GM21367 (cell line): ENCODE measurements at regions not wholly inside any gene's neighbourhood (a gene's known extent, or its start where the extent isn't known, plus 50 kb on each side); places are given as distances from the start of the nearest gene placed in this dataset.
A peak's percentile ranks its signal among the peaks of the same experiment; 100 is the strongest.

Experiments used
- ATAC-seq: cut with Tn5 transposase; IDR thresholded peaks from one replicate; pipeline ENCODE4 v1.9.1; 2021; ENCODE audit not compliant: unreplicated experiment

GRCh38 chr5:164005071-164005470 lies 499.7 kb downstream of the MAT2B start:
- ATAC-seq, result no peak

GRCh38 chr5:164007064-164007463 lies 501.6 kb downstream of the MAT2B start:
- ATAC-seq, result no peak

DNA sequence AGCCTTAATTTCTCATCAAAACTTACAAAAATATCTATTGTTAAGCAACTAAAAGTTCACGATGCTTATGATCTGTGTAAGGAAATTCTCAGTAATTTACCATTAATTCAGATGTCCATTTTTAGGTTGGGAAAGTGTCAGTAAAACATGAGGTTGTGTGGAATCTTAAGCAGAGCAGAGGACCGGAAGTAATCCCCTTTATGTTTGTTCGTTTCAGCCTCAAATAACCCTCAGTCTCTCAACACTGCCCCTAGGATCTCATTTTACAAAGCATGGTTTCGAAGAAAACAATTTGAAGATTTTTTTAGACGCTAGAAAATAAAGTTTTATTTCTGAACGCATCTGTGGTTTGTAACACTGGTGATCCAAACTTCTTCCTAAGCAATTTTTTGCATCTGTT lies 504.2 kb downstream of the MAT2B start:
- no peak for ATAC-seq

GRCh38 chr5:164010900-164011299 lies 505.5 kb downstream of the MAT2B start:
- no peak for ATAC-seq

DNA sequence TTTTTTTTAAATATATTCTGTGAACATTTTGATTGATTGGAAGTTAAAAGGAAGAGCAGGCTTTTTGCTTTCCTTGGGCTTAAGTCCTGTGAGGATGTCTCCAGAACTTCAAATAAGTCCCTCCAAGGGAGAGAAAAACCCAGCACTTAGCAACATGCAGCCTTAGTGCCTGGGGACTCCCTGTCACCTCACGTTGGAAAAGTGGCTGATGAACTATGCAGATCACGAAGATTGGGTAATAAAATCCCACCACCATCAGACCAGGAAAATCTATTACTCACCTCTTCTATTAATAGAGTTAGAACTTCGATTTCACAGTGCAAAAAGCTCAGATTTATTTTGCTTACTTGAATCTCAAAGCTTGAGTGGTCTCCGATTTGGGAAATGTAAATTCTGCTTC lies 507.0 kb downstream of the MAT2B start:
- no peak for ATAC-seq

- ATAC-seq, result peak; percentile 96
These were observed 507.8 kb downstream of the MAT2B start for GRCh38 chr5:164013077-164013670.

DNA sequence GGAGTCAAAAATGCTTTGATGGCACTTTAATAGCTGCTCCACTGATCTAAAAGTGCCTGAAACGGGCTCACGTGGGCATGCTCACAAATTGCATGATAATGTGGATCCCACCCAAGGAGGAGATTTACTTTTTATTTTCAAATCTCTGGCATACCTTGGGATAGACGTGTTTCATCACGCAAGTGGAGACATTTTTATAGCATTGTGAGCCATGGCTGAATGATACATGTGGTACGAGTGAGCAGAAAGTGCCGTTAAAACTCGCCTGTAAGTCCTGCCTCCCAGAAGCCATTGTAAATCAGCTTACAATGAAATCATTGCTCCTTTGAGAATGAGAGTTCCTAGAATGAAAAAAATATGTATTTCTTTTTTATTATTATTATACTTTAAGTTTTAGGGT lies 514.7 kb downstream of the MAT2B start:
- no peak for ATAC-seq

DNA sequence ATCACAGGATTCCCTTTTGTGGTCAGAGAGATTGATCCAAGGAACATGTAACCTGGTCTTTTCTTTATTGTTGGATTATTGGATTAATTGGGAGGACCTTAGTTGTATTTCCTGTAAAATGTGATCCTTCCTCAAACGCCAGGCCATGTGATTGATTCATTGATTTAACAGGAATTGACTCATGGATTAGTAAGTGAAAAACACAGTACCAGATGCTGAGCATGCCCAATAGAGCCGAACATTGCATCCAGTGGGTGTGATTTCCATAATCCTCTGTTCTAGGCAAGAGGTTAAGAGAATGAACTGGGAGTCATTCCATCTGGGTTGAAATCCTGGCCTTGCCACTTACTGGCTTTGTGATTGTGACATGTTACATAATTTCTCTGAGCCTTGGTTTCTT lies 522.3 kb downstream of the MAT2B start:
- ATAC-seq, result no peak

DNA sequence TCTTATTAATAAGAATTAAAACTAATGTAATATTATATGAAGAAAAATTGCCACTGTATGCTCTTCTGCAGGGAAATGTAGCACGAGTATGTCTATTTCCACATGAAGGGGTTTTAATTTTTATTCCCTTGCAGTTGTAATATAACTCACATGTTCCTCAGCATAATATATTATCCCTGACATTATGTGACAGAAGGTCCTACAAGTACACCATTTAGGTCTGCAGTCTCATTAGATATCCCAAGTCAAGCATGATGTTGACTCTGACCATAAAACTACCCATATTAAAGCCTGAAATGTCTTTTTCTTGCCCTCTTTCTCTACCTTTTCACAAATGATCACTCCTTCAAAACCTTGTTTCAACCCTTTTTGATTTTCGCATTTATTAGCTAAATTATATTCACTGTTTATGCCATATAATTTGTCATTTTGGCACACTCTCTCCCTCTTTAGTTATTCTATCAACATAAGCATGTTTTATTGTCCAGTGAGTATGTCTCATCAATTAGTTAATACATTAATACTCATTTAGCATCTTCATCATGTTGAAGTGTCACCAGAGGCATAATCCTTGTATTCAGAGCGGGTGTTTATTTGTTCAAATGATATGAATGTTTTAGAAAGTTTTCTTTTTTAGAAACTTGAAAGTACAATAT lies 532.8 kb downstream of the MAT2B start:
- ATAC-seq, result no peak

DNA sequence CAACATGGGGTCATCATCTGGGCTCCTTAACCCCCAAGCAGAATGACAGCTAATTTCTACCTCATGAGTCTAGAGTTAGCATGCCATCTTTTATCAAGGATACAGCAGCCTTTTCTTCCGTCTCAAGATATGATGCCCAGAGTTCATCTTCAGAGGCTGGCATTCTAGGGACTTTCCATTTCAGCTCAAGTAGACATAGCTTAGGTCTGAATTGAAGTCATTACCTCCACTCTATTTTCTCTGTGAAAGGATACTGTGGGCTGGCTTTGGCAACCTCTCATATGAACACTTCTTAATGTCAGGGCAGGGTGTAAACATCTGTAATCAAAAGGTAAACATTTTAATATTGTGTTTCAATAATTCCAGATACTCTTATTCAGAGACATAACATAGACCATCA lies 535.7 kb downstream of the MAT2B start:
- ATAC-seq, result no peak

- no peak for ATAC-seq
These were observed 543.0 kb downstream of the MAT2B start for GRCh38 chr5:164048359-164048926.

DNA sequence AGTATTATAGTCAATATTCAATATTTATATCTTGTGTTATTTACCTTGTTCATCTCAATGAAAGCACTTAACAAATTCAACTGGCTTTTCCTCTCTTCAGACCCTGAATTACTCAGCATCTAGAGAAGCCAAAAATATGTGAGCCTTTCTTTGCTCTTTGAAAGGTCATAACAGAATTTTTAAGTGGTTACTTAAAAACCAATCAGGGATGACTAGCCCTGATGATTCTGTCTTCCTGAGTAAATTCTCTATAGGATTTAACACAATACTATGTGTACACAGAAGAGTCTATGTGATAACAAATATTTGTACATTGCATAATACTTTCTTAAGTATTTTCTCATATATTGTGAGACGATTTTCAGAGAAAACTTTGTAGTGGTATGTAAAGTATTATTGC lies 546.3 kb downstream of the MAT2B start:
- no peak for ATAC-seq

GRCh38 chr5:164052536-164053093 lies 547.2 kb downstream of the MAT2B start:
- ATAC-seq, result no peak

- ATAC-seq, result no peak
These were observed 547.7 kb downstream of the MAT2B start for GRCh38 chr5:164053123-164053522.

DNA sequence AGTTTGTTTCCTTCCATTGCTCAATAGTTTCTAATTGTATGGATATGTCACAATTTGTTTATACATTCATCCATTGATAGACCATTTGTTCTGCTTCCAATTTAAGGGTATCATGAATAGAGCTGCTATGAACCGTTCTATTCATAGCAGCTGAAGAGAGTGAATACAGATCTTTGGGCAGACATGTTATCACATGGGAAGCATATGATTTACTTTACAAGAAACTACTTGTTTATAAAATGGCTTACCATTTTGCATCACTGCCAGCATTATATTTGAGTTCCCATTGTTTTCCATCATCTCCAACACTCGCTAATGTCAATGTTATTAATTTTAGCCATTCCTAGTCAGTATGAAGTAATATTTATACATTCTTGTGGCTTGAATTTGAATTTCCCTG lies 549.0 kb downstream of the MAT2B start:
- no peak for ATAC-seq

DNA sequence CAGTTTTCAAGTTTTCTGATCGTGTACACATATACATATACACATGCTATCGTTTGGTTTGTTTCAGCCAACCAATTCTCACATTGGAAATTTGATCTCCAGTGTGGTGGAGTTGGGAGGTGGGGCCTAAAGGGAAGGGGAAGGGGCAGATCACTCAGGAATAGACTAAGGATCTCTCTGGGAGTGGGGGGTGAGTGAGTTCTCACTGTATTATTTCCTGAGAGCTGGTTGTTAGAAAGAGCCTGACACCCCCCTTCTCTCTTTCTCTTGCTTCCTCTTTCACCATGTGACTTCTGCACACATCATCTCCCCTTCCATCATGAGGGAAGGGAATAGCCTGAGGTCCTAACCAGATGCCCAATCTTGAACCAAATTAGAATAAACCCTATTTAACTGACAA lies 551.7 kb downstream of the MAT2B start:
- no peak for ATAC-seq

GRCh38 chr5:164058621-164059020 lies 553.2 kb downstream of the MAT2B start:
- ATAC-seq, result no peak

DNA sequence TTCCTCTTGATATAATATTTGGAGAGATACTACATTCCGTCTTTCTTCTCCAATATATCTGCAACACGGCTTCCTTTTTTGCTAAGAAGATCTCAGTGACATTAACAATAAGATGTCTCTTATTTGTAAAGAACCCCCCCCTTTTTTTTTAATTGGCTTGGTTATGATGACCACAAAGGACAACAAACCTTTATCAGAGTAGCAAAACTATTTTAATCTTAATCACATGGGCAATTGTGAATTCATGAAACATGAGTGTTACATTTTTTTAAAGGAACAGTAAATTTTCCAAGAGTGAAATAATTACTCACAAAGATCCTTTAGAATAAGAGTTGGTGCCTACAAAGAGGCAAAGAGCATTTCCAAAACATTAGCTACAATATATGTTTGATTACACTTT lies 554.1 kb downstream of the MAT2B start:
- no peak for ATAC-seq

GRCh38 chr5:164060786-164061355 lies 555.5 kb downstream of the MAT2B start:
- ATAC-seq, result no peak

- ATAC-seq, result no peak
These were observed 556.9 kb downstream of the MAT2B start for GRCh38 chr5:164062304-164062703.

DNA sequence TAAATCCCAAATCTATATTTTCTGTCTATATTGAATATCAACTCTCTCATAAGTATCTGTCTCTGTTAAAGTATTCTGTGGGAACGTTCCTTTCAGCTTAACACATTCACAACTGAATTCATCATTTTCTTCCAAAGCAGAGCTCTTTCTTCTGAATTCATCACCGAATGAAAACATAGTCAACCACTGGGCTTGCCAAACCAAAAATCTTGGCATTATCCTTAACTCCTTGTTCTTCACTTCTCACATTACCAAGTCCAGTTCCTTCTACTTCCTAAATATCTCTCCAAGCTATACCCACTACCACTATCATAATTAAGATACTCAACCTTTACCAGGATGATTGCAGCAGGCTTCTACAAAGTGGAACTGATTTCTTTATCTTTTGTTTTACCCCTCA lies 559.8 kb downstream of the MAT2B start:
- ATAC-seq, result no peak

GRCh38 chr5:164071671-164072070 lies 566.3 kb downstream of the MAT2B start:
- no peak for ATAC-seq
